ENCODE measurements at regions not wholly inside any gene's neighbourhood (a gene's known extent, or its start where the extent isn't known, plus 50 kb on each side); places are given as distances from the start of the nearest gene placed in this dataset.

DNA sequence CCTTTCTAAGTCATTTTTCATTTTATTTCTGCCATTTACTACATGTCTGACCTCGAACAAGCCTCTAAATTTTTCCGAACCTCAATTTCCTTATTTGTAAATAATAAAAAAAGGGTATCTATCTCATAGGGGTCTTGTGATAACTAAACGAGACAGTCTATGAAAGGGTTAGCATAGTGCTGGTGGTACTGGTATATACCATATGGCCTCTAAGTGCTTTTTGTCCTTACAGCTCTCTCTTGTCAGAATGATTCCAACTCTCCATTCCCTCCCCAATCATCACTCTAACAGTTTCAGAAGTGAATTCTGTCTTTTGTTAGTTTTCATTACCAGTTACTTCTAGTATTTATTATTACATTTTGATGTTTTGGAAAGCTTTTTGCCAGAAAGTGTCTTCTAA is 85.5 kb upstream of the ACTBL2 start:
- no peaks in the 10 kb centered on the region for H3K36me3 Mint-ChIP-seq (ENCODE audit: unreplicated experiment)
- no peaks in the 10 kb centered on the region for H3K9me3 Mint-ChIP-seq (ENCODE audit: unreplicated experiment)
- no peak overlapping the region for H3K27ac Mint-ChIP-seq (ENCODE audit: unreplicated experiment)
- TF ChIP-seq CTCF (IDR thresholded peaks at IDR 0.05; ENCODE audit: partially characterized antibody, unreplicated experiment) = no peak
- H3K27me3 Mint-ChIP-seq (ENCODE audit: unreplicated experiment) = peaks cover 4% of the 10 kb centered on the region
- H3K4me1 Mint-ChIP-seq (ENCODE audit: low read depth, unreplicated experiment) = peaks cover 2% of the 10 kb centered on the region
- no peak for DNase-seq
- no peak overlapping the region for H3K4me3 Mint-ChIP-seq (ENCODE audit: unreplicated experiment)

GRCh38 chr5:57566914-57567313 is 84.3 kb upstream of the ACTBL2 start:
- Mint-ChIP-seq H3K4me3 (ENCODE audit: unreplicated experiment) (no peak overlapping the region), H3K9me3 (ENCODE audit: unreplicated experiment) (no peaks in the 10 kb centered on the region), H3K27ac (ENCODE audit: unreplicated experiment) (no peak overlapping the region), H3K4me1 (ENCODE audit: low read depth, unreplicated experiment) (peaks cover 2% of the 10 kb centered on the region), H3K36me3 (ENCODE audit: unreplicated experiment) (no peaks in the 10 kb centered on the region), H3K27me3 (ENCODE audit: unreplicated experiment) (peaks cover 4% of the 10 kb centered on the region)
- no peak for DNase-seq
- TF ChIP-seq CTCF (IDR thresholded peaks at IDR 0.05; ENCODE audit: partially characterized antibody, unreplicated experiment) = no peak

DNA sequence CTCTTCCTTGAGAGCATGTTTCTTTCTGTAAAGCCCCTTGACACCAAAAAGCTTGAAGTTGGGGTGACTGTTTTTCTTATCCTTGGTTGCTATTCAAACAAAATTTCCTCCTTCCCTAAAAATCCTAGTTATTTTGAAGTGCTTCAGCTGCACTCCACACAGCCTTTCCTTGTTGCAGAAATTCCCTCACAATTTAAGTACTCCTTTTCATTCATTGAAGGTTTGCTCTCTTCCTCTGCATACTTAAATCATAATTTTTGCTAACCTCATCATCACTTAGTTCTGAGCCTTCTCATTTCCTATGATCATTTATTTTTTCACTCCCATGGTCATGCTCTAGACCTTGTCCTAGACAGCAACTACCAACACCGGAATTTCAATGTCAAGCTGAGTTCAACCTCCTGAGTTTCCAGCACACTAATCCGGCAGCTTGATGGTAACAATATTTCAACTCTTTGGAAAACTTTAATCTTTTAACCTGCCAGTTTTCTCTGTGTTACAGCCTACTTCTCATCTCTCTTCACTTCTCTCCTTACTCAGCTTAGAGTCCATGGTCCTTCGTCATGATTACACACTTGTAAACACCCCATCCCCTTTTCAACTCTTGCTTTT is 78.7 kb upstream of the ACTBL2 start:
- no peak for TF ChIP-seq CTCF (IDR thresholded peaks at IDR 0.05; ENCODE audit: partially characterized antibody, unreplicated experiment)
- no peaks in the 10 kb centered on the region for H3K36me3 Mint-ChIP-seq (ENCODE audit: unreplicated experiment)
- H3K4me1 Mint-ChIP-seq (ENCODE audit: low read depth, unreplicated experiment) = no peaks in the 10 kb centered on the region
- DNase-seq = no peak
- no peak overlapping the region for H3K4me3 Mint-ChIP-seq (ENCODE audit: unreplicated experiment)
- H3K27me3 Mint-ChIP-seq (ENCODE audit: unreplicated experiment) = peaks cover 2% of the 10 kb centered on the region
- no peak overlapping the region for H3K27ac Mint-ChIP-seq (ENCODE audit: unreplicated experiment)
- no peaks in the 10 kb centered on the region for H3K9me3 Mint-ChIP-seq (ENCODE audit: unreplicated experiment)

- Mint-ChIP-seq H3K27ac (ENCODE audit: unreplicated experiment) (no peak overlapping the region), H3K36me3 (ENCODE audit: unreplicated experiment) (no peaks in the 10 kb centered on the region), H3K4me3 (ENCODE audit: unreplicated experiment) (no peak overlapping the region), H3K4me1 (ENCODE audit: low read depth, unreplicated experiment) (no peaks in the 10 kb centered on the region), H3K27me3 (ENCODE audit: unreplicated experiment) (peaks cover 4% of the 10 kb centered on the region), H3K9me3 (ENCODE audit: unreplicated experiment) (no peaks in the 10 kb centered on the region)
- DNase-seq = no peak
- TF ChIP-seq CTCF (IDR thresholded peaks at IDR 0.05; ENCODE audit: partially characterized antibody, unreplicated experiment) = no peak
Measured at GRCh38 chr5:57559110-57559635, 76.6 kb upstream of the ACTBL2 start.

DNA sequence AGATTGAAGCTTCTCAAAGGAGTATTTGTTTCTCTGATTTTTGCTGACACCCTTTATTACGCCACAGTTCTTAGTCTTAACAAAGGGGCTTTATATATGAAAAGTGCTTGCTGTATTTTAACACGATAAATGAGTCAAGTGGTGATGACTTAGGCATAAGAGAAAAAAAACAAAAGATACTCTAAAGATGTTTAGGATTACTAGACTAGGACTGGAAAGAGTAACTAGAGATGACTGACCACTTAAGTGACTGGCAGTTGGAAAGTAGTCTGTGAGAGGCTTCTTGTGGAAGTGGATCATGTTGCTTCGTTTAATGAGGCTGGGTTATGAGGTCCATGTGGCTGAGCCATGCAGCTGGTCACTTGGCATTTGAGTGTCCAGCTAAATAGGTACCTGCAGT is 69.4 kb upstream of the ACTBL2 start:
- Mint-ChIP-seq H3K4me3 (ENCODE audit: unreplicated experiment) (no peak overlapping the region), H3K4me1 (ENCODE audit: low read depth, unreplicated experiment) (peaks cover 4% of the 10 kb centered on the region), H3K27ac (ENCODE audit: unreplicated experiment) (no peak overlapping the region), H3K36me3 (ENCODE audit: unreplicated experiment) (peaks cover 6% of the 10 kb centered on the region), H3K9me3 (ENCODE audit: unreplicated experiment) (no peaks in the 10 kb centered on the region), H3K27me3 (ENCODE audit: unreplicated experiment) (peaks cover 6% of the 10 kb centered on the region)
- TF ChIP-seq CTCF (IDR thresholded peaks at IDR 0.05; ENCODE audit: partially characterized antibody, unreplicated experiment) = no peak
- no peak for DNase-seq
